ENCODE measurements at regions not wholly inside any gene's neighbourhood (a gene's known extent, or its start where the extent isn't known, plus 50 kb on each side); places are given as distances from the start of the nearest gene placed in this dataset.
"Not testable (repeated sequence)": the region's sequence is repeated elsewhere in the genome, so short reads cannot be mapped to it uniquely, and the experiment has no call there.

DNA sequence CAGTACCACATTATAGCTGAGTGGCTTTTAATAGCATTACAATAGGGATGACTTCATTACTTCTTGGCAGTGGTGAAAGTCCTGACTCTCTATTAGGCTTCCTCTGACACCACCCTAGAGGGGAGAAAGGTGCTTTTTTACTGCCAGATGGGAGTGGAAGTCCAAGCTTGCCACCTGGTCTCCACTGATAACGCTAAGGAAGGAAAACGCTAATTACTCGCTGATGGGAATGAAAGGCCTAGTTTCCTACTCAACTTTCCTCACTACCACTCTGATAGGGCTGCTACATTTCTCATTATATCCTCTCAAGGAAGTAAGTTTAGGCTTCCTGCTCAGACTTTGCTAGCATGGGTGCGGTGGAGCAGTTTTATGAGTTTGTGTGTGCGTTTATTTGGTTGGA lies 62.3 kb upstream of the PAGE3 start:
- DNase-seq = no peak

DNA sequence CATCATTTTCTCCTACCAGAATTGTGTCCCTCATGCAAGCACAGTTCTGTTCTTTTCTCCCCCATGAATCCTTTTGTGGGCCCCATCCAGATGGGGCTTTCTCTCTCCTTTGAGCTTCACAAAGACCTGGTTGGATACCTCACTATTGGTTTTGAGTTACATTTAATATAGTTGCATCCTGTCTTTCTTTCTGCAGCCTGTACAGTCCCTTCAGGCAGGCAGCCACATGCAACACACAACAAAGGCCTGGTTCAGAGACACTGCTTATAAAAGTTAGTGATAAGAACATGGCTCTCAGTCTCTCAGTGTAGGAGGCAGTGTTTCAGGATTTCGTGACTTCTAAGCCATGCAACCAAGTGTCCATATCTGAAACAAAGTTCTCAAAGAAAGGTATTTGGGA lies 70.6 kb upstream of the PAGE3 start:
- no peak for DNase-seq

DNA sequence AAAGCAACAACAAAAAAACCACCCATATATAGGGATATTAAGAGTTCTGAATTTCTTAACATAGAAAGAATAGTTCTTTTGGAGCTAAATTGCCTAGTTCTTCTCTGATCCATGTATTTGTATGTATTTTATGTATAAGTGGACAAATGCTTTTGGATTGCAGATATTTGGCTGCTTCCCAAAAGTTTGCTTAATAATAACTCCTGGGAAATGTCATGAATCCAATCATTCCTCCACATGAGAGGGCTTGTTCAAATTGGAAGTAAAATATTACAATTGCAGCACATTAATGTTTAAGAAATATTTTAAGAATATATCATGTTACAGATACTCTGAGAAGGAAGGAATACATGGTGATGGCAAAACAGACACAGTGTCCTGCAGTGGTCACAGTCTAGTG lies 71.5 kb upstream of the PAGE3 start:
- DNase-seq = no peak

DNA sequence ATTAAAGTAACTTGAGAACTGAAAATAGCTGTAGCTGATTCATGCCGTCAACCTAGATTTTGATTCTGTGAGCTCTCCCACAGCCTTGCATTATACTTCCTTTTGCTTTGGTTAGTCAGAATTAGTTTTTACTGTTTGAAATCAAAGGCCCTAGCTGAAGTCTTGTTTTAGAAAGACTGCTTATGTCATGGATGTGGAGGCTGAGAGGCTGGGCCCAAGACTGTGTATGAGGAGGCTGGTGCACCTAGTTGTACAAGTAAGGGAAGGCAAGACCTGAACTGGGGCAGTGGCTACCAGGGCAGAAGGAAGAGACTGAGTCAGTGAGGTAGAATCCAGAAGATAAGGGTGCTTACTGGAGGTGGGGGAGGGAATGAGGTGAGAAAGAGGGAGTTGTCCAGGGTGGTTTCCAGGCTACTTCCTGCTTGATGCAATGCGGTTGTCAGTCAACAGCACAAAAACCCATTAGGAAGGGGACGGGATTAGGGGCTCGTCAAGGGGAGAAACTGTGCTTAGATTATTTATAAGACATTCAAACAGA lies 76.2 kb upstream of the PAGE3 start:
- DNase-seq = no peak

DNA sequence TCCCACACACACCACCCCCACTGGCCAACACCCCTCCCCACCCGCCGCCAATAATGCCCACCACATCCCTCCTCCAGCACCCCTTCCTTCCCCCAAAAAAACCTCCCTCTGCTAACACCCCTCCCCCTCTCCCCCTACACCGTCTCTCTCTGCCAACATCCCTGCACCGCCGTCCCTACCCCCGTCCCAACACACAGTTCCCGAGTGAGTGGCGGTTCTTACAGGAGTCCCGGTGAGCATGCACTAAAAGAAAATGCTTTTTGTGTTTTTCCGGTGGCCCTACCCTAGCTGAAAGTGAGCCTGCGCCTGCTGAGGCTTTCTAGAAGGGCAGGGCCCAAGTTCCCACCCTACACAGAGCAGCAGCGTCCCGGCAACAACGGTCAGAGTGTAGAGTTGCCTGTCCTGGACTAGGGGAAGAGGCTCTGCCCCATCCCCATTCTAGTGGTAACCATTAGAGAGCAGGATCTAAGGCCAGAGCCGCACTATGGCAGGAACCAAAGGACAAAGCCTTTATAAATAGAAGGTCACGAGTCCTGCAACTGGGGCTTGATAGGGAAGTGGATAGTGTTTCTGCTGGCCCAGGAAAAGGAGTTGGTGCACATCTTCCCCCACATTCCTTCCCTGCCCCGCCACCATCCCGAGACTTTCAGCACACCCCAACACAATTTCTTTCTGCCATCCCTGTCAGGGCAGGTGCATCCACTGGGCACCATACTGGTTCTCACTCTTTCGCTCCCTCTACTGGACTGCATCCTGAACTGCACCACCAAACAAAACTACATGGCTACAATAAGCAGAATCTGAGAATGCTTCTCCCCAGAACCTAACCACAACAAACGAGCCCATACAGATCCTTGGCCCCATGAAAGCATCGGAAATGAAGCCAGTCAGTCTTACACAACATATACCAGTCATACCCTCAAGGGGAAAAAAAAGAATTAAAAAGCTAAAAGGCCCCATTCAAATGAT lies 78.1 kb upstream of the PAGE3 start:
- peak; percentile 53 for DNase-seq

DNA sequence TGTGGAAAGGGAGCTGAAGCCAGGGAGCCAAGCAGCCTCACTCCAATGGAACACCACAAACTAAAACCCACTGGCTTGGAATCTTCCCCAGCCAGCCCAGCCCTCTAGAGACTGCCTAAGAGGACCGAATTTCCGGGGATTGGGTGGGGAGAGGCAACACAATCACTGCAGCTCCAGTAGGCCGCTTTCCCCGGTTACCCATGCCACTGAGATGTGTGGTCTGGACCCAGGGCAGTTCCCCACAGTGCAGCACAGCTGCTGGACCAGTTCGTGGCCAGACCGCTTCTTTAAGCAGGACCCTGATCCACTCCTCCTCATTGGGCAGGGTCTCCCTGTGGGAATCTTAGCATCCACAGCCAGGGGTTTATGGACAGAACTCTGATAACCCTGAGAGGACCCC lies 91.9 kb upstream of the PAGE3 start:
- no peak for DNase-seq

DNA sequence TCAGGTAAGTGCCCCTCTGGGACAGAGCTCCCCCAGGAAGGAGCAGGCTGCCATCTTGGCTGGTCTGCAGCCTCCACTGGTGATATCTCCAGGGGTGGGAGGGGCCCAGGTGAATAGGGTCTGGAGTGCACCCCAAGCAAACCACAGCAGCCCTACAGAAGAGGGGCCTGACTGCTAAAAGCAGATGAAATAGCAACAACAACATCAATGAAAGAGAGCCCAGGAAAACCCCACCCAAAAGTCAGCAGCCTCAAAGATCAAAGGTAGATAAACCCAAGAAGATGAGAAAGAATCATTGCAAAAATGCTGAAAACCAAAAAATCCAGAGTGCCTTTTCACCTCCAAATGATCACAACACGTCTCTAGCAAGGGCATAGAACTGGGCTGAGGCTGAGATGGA lies 92.5 kb upstream of the PAGE3 start:
- no peak for DNase-seq

DNA sequence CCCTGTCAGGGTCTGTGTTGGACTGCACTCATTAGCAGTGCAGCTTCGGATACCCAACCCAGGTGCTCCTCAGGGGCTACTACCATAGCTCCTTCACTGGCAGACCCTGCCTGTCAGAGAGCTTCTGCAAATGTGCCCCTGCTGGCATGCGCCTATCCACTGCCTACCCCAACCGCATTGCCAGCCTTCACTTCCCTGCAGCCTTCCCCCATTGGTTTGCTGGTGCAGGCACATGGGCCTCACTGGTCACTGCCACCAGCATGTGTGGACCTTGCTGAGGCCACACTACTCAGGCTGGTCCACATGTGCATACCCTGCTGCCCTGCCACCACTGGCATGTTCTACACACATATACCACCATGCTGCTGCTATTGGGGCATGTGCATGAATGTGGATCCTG lies 72.5 kb upstream of the MAGEH1 start:
- no peak for DNase-seq

DNA sequence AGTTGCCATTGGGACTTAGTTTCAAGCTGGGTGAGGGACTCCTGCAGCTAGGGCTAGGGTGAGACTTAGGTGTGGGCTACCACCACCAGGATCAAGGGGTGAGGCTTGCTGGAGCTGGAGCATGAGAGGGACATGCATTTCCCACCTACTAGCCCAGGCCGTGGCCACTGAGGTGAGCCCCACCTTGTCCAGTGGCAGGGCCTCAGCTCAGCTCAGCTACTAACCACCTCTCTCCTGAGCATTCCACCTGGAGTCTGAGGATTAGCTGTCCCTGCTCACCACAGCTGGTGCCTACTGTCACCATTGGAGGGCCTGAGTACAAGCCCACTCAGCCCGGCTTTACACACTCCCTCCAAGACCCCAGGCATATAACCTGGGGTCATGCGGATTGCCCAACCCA lies 62.6 kb upstream of the MAGEH1 start:
- no peak for DNase-seq

DNA sequence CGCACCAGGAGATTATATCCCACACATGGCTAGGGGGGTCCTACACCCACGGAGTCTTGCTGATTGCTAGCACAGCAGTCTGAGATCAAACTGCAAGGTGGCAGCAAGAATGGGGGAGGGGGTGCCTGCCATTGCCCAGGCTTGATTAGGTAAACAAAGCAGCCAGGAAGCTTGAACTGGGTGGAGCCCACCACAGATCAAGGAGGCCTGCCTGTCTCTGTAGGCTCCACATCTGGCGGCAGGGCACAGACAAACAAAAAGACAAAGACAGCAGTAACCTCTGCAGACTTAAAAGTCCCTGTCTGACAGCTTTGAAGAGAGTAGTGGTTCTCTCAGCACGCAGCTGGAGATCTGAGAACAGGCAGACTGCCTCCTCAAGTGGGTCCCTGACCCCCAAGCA lies 55.1 kb upstream of the MAGEH1 start:
- not testable (repeated sequence) for DNase-seq
